HFF-Myc (cell line): ENCODE measurements at regions not wholly inside any gene's neighbourhood (a gene's known extent, or its start where the extent isn't known, plus 50 kb on each side); places are given as distances from the start of the nearest gene placed in this dataset.
"Not testable (repeated sequence)": the region's sequence is repeated elsewhere in the genome, so short reads cannot be mapped to it uniquely, and the experiment has no call there.

Experiments used
- DNase-seq: peaks from one replicate; pipeline ENCODE4 v3.0.0-alpha.2; 2011; ENCODE audit warnings: low read depth; ENCODE audit errors: extremely low read depth
- H3K4me3 ChIP-seq: replicated peaks from 2 replicates; pipeline ENCODE4 v1.5.1; 2011; ENCODE audit warnings: low read depth, mild to moderate bottlenecking, control low read depth, low read length
- TF ChIP-seq, protein P1 (sequence below): IDR thresholded peaks from 2 replicates; pipeline ENCODE4 v1.5.1; 2012; ENCODE audit warnings: mild to moderate bottlenecking, low read depth, low read length, control low read depth; ENCODE audit errors: missing control alignments

DNA sequence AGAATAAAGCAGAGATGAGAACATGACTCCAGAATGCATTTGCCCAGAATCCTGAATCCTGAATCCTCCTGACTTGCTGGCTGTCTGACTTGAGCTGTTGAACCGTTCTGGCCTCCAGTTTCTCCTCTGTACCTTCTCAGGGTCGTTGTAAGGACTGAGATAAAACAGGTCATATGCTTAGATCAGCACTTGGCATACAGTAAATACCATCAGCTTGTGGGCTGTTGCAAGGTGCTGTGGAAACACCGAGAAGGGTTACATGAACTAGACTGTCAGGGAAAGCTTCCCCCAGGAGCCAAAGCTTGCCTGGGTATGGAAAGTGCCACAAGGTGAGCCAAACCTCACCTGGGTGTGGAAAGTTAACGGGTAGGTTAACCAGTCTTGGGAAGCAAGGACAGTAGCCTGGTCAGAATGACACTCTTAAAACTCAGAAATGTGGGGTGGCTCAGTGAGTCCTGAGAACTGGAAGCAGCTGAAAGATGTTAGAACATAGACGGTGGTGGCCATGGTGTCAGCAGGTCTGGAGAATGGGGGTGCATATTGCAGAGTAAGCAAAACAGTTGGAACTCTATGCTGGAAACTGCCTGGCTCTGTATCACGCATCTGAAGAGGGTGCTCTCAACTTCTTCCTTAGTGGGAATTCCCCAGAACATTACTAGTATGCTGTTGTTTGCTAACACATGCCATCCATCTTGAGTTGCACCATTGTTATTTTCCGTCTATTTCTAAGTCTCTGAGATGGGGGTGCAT lies 105.3 kb upstream of the DYRK2 start:
- DNase-seq = no peak
- H3K4me3 ChIP-seq = no peak overlapping the region
- TF ChIP-seq, protein P1, sequence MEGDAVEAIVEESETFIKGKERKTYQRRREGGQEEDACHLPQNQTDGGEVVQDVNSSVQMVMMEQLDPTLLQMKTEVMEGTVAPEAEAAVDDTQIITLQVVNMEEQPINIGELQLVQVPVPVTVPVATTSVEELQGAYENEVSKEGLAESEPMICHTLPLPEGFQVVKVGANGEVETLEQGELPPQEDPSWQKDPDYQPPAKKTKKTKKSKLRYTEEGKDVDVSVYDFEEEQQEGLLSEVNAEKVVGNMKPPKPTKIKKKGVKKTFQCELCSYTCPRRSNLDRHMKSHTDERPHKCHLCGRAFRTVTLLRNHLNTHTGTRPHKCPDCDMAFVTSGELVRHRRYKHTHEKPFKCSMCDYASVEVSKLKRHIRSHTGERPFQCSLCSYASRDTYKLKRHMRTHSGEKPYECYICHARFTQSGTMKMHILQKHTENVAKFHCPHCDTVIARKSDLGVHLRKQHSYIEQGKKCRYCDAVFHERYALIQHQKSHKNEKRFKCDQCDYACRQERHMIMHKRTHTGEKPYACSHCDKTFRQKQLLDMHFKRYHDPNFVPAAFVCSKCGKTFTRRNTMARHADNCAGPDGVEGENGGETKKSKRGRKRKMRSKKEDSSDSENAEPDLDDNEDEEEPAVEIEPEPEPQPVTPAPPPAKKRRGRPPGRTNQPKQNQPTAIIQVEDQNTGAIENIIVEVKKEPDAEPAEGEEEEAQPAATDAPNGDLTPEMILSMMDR = no peak

DNA sequence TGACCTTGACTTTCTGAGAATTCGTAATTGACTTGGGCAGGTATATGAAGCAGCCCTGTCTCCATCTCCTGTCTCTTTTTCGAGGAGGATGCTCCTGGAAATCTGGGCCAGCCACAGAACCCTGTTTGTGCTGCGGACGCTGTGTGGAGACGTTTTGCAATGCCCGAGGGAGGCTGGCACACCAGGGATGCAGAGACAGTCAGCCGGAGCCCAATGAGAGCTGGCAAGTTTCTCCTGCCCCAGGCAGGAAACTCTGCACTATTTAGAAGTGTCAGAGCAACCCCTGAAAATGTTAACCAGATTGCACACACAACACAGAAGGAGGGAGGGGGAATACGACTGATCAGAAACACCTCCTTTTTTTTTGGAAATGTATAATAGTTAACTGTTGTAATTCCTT lies 103.2 kb upstream of the DYRK2 start:
- DNase-seq = no peak
- TF ChIP-seq, protein P1 = no peak
- H3K4me3 ChIP-seq = no peak overlapping the region

DNA sequence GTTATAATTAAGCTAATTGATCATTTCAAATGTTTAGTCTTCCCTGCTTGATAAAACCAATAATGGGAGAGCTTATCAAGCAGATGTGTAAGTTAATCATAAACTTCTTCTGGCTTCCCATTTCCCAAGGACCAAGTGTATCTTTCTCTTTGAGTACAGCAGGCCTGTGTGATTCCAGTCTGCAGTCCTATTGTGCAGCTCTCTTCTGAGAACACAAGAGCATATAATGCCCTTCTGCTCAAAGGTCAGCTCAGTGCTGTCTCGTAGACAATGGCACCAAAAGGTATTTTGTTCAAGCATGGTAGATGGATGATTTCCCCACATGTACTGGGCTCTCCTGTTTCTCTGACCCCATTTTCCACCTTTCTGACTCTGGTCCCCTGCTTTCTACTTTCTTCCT lies 101.8 kb upstream of the DYRK2 start:
- TF ChIP-seq, protein P1 = no peak
- no peak overlapping the region for H3K4me3 ChIP-seq

DNA sequence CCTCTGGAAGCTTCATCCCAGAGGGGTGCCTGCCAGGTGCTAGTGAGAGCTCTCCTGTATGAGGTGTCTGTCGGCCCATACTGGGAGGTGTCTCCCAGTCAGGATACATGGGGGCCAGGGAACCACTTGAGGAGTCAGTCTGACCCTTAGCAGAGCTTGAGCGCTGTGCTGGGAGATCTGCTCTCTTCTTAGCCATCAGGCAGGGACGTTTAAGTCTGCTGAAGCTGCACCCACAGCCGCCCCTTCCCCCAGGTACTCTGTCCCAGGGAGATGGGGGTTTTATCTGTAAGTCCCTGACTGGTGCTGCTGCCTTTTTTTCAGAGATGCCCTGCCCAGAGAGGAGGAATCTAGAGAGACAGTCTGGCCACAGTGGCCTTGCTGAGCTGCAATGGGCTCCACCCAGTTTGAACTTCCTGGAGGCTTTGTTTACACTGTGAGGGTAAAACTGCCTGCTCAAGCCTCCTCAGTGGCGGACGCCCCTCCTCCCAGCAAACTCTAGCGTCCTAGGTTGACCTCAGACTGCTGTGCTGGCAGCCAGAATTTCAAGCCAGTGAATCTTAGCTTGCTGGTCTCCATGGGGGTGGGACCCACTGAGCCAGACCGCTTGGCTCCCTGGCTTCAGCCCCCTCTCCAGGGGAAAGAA lies 93.3 kb upstream of the DYRK2 start:
- DNase-seq, H3K4me3 ChIP-seq: not testable (repeated sequence)

More for the DNA sequence above, 101.8 kb upstream of the DYRK2 start:
- no peak for DNase-seq

DNA sequence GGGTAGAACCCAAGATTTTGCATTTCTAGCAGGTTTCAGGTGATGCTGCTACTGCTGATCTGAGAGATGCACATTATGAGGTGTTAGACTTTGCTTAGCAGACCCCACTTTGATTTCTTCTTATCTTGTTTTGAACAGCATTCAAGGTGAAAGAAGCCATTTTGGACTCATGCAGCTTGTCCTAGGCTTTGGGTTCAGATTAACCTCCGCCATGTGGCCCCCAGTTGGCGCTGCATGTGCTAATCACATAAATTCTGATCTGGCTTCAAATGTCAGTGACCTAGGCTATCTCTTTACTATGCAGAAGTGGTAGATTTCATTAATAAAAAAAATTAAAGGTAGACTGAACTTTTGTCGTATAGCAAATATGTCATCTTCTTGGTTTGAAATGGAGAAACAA lies 89.8 kb upstream of the DYRK2 start:
- TF ChIP-seq, protein P1 = no peak

DNA sequence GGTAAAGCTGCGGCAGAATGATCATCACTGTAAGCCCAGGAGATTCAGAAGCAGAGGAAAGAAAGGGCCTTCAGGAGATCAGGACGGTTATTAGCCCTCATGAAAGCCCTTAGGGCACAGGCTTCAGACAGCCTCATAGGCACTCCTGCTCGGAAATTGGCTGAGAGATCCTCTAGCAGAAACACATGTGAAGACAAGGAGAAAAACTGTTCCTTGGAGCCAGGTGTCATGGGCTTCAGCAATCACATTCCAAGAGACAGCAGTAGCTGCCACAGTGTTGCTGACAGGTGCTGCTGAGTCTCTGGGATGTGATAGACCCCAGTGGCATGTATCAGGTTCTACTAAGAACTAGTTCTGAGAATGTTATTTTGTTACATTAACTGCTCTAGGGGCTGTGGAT lies 88.8 kb upstream of the DYRK2 start:
- TF ChIP-seq, protein P1 = no peak
- H3K4me3 ChIP-seq = no peak overlapping the region
- DNase-seq = no peak

More for the DNA sequence above, 89.8 kb upstream of the DYRK2 start:
- DNase-seq = no peak
- no peak overlapping the region for H3K4me3 ChIP-seq

DNA sequence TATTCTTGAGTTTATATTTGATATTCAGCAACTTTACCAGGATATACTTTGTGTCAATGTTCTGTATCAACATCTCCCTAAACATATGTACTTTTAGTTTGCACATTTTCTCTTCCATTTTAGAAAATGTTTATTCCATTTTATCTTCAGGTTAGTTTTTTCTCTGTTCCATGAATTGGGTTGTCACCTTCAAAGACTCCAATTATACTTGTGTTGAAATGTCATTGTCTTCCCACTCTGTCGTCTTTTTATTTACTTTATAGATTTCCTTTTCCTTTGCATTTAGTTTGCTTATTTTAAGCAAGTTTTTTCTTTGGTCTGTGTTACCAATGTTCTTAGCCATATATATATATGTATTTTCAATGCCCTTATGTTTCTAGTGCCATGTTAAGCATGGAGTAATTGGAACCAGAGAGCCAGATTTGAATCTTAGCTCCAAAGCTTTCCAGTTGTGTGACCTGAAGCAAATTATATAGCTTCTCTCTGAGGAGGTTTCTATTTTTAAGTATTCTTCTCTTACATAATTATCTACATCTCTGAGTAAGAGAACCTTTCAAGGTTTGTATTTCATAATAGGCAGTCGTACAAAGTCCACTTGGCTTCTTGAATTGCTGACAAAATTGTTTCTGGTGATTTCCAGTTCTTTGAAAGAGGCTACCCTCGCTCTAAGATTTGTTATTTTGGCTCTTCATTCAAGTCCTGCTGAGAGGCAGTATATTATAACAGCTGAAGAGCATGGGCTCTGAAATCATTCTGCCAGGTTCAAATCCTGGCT lies 85.8 kb upstream of the DYRK2 start:
- TF ChIP-seq, protein P1 = no peak
- no peak for DNase-seq

More for the DNA sequence above, 85.8 kb upstream of the DYRK2 start:
- H3K4me3 ChIP-seq = no peak overlapping the region
